Central memory CD4-positive, alpha-beta T cell (primary cell): ENCODE measurements at regions not wholly inside any gene's neighbourhood (a gene's known extent, or its start where the extent isn't known, plus 50 kb on each side); places are given as distances from the start of the nearest gene placed in this dataset.

Experiments
- DNase-seq: peaks from one replicate; pipeline ENCODE4 v3.0.0; 2022

- DNase-seq: no peak
Observed at GRCh38 chr9:131809941-131810344, 70.1 kb upstream of the RAPGEF1 start.

DNA sequence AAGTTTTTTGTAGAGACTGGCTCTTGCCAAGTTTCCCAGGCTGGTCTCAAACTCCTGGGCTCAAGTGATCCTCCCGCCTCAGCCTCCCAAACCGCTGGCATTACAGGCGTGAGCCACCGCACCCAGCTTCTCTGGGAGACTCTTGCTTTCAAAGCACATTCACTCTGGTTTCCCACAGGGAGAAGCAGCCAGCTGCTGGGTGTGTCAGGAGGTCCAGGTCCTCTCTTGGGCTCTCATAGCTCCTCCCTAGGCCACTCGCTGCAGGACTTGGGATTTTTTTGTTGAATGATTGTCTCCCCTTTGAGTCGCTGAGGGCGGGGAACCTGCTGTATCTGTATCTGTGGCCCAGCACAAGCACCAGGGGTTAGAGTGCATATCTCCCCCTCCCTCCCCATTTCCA lies 68.4 kb upstream of the RAPGEF1 start:
- no peak for DNase-seq

- no peak for DNase-seq
Observed at GRCh38 chr9:131807144-131807983, 67.5 kb upstream of the RAPGEF1 start.

- DNase-seq: no peak
Observed at GRCh38 chr9:131805803-131806202, 65.9 kb upstream of the RAPGEF1 start.

DNA sequence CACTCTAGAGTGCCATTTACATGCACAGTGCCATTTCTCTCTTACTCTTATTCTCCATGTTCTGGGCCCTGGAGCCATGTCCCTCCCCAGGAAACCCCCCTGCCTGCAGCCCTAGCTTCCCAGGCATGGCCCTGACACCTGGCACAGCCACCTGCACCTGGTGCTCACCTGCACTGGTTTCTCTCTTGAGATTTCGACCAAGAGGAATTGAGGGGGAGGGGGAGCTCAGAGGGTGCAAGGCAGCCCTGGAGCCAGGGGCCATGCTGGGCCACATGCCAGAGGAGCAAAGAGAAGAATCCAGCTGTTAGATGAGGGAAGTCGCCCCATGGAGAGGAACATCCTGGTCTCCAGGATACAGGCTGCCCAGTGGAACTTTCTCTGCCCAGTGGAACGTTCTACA lies 65.0 kb upstream of the RAPGEF1 start:
- no peak for DNase-seq

DNA sequence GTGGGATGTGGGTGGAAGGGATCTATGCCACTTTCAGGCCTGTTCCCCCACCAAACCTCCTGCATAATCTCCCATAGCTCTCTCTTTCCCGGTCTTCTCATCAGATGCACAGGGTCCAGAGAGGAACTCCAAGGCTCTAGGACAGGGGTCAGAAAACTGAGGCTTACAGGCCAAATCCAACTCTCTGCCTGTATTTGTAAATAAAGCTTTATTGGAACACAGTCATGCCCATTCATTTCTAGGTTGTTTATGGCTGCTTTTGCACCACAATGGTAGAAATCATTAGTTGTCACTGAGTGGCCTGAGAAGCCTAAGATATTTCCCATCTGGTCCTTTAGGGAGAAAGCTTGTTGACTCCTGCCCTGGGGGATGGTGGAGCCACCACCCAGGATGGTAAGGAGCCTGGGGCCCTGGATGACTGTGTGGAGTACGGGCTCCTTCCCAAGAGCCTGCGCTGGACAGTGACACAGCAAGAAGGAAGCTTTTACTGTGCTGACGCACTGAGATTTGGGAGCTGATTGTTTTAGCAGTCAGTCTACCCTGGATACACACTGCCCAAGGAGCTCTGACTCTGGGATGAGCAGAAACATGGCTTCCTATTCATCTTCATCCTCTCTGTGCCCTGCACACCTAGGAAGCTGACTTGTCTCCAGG lies 64.0 kb upstream of the RAPGEF1 start:
- DNase-seq: no peak

DNA sequence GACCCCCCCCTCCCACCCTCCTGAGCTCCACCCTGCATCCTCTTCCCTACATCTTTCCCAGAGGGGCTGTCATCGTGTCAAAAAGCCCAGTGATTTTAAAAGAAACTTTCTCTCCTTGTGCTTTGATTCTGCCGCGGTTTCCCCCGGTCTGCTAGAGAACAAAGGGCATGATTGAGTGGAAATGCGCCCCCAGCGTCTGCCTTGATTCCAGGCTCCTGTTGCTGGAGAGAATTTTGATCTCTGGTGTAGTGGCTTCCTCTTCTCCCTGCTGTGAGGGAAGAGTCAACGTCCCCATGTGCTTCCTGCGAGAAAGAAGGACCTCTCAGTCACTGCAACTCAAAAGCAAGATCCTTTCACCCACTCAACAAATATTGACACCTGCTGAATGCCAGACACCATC lies 61.9 kb upstream of the RAPGEF1 start:
- no peak for DNase-seq

DNA sequence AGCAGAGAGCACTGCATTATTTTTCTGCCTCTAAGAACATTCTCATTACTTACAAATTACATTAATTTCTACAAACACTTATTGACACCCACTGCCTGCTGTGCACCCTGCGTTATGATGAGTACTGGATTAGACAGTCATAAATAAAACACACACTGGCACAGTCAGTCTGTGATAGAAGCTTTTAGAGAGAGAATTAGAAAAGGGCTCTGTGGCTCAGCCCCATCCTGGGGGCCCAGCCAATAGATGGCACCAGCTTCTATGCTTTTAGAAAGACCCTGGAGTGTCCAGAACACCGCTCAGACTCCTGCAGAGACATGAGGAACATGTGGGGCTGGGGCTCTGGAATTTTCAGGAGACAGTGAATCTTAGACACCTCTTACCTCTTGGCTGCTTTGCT lies 61.0 kb upstream of the RAPGEF1 start:
- DNase-seq: no peak

GRCh38 chr9:131800366-131800765 lies 60.5 kb upstream of the RAPGEF1 start:
- no peak for DNase-seq

DNA sequence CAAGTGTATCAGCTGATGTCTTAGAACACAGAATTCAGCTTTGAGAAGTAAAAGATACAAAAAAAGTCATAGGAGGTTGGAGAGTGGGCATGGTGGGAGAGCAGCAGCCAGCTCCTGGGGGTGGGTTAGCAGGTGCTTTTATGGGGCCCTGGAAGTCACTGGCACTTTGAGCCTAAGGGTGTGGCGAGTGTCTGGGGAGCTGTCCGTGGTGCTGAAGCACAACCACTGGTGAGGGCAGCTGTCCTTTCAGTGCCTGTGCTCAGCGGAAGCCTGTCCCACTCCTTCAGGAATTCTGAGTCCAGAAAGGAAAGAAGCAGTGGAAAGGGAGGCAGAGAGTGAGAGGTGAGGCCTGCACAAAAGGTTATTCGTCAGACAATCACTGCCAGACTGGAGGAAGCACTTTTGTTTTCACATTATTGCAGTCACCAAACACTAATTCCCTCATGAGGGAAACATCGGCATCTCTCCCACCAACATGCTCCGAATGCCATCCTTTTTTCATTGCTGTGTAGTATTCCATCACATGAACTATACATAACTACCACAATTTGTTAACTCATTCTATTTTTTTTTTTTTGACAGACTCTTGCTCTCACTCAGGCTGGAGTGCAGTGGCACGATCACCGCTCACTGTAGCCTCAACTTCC lies 59.4 kb upstream of the RAPGEF1 start:
- DNase-seq: peak; percentile 17

DNA sequence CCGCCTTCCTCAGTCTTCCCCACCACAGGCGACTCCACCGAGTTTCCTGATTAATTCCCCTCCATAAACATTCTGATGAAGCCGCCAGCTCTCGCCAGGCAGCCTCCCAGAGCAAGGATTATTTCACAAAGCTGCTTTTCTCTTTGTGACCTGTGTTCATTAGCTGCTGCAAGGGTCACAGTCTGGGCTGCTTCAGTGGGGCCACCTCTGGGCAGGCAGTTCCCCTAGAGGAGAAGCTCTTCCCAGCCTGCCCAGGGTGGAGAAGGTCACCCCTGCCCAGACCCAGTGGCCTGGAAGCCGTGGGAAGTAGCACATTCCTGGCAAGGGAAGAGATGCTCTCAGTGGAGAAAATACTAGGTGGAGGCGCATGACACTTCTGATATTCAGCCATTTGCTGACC lies 58.4 kb upstream of the RAPGEF1 start:
- DNase-seq: no peak

DNA sequence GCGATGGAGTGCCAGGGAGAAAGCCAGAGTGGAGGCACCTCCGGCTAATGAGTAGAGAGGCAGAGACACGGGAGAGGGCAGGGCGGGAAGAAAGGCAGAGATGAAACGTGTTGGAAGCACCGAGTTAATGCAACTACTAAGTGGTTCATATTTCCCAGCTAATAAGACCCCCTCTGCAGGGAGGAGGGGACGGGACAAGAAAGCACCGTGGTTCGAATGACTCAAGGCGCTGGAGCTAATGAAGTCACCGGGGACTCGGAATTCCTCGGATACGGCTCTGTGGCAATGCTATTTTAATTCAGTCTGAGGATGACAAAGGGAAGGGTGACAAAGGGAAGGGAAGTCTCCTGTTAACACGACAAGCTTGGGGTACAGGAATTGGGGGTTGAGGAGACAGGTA lies 54.5 kb upstream of the RAPGEF1 start:
- no peak for DNase-seq

- no peak for DNase-seq
Observed at GRCh38 chr9:131791542-131792254, 51.8 kb upstream of the RAPGEF1 start.
